Lower leg skin (tissue), 4 donors: ENCODE measurements at regions not wholly inside any gene's neighbourhood (a gene's known extent, or its start where the extent isn't known, plus 50 kb on each side); places are given as distances from the start of the nearest gene placed in this dataset.
A peak's percentile ranks its signal among the peaks of the same experiment; 100 is the strongest.

Source experiments
- DNase-seq, 2 donors: peaks; one replicate each; pipeline ENCODE4 v3.0.0-alpha.2; 2019; ENCODE audit warnings: low spot score in 2 of 2
- H3K4me3 ChIP-seq: fragments of 200-600 bp; sonication (generic); 2 replicates; pipeline ENCODE4 v1.5.1; 2017; ENCODE audit warnings: mild to moderate bottlenecking, low read depth; ENCODE audit not compliant: poor library complexity, severe bottlenecking
- CTCF ChIP-seq, 3 donors: fragments of 450-650 bp; IDR thresholded peaks; one replicate each; pipeline ENCODE4 v1.5.1; 2016; ENCODE audit warnings: antibody characterized with exemption in 3 of 3, mild to moderate bottlenecking in 3 of 3, moderate library complexity in 2 of 3
- POLR2A ChIP-seq, 2 donors: fragments of 450-650 bp; IDR thresholded peaks; one replicate each; pipeline ENCODE4 v1.6.1; 2016 to 2017; ENCODE audit warnings: antibody characterized with exemption in 2 of 2, mild to moderate bottlenecking in 1 of 2, moderate library complexity in 1 of 2
- WGBS, 2 donors: methylation state at CpG; one replicate each; pipeline ENCODE4 v1.1.5; 2018; 5-methylcytosine and 5-hydroxymethylcytosine counted together
- intact Hi-C: fragments of 100-400 bp; cut with DNase I; formaldehyde crosslinking; loops from one replicate; pipeline ENCODE4 v1.15.0; 2023; ENCODE audit warnings: low total_unique reads

GRCh38 chr4:135277068-135277979 lies 1075.7 kb upstream of the PABPC4L start:
- DNase-seq, result no peak
- no peak overlapping the region for H3K4me3 ChIP-seq
- intact Hi-C loops, result no loop called here
- TF ChIP-seq POLR2A (IDR thresholded peaks at IDR 0.05) (no peak), CTCF (IDR thresholded peaks at IDR 0.05) (no peak)
- WGBS, 2 donors, result 85 to 92% methylated on average over 5 of the region's 5 CpGs

DNA sequence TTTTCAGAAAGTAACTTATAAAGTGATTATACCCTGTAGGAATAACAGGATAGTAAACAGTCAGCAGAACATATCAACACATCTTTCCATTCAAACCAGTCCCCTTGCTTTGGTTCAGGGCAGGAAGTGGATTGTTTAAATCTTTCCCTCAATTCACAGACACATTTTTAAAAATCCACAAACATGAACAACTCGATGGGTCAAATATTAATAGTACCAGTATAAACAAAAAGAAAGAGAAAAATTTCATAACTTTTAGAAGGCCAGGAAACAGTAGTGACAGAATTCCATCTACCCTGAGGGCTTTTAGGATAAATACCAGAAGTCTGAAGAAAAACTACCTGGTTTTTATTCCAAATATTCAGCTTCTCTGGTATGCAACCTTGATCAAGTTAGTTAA lies 1072.8 kb upstream of the PABPC4L start:
- no peak for DNase-seq
- no peak overlapping the region for H3K4me3 ChIP-seq
- TF ChIP-seq POLR2A (IDR thresholded peaks at IDR 0.05), result no peak
- intact Hi-C loops, result no loop called here
- 35 to 36% methylated on average over 1 of the region's 1 CpG for WGBS, 2 donors

DNA sequence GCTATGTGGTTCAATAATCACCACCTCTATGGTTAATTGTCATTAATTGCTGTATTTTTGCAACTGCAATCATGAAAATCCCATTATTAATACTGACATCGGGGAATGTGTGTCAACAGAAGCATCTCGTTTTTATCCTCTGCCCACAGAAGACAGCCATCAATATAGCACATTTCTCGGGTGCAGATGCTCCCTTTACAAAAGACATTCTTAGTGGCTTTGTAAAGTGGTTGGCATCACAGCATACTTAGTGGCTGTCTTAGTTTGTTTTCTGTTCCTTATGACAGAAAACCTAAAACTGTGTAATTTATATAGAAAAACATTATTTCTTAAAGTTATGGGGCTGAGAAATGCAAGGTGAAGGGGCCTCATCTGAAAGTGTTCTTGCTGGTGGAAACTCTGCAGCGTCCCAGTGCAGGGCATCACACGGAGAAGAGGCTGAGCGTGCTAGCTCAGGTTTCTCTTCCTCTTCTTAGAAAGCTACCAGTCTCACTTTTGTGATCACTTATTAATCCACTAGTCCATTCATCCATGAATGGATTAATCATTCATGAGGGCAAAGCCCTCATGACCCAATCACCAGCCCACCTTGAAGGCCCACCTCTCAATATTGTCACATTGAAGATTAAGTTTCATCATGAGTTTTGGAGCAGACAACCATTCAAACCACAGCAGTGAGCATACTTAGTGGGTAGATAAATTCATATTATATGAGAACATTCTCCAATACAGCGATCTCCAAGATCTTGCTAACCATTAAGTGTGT lies 1067.7 kb upstream of the PABPC4L start:
- no peak for DNase-seq
- intact Hi-C loops, result no loop called here
- TF ChIP-seq POLR2A (IDR thresholded peaks at IDR 0.05) (no peak), CTCF (IDR thresholded peaks at IDR 0.05) (no peak)
- no peak overlapping the region for H3K4me3 ChIP-seq
- 89% methylated on average over 7 of the region's 7 CpGs for WGBS, 2 donors

DNA sequence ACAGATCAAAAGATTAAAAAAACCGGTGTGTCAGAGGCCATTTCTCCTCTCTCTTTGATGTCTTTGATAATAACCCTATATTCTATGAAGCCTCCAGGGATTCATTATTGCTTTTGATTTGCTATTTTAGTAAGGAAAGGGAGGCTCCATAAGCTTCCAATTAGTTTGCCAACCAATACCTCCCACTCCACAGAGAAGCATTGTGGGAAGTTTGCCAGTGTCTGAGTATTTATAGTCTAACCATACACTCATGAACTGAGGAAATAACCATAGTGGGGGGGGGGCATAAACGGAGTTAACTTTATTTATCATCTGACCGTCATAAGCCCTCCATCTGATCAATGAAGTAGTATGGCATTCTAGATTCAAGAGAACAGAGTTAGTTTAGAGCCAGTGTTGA lies 1066.8 kb upstream of the PABPC4L start:
- intact Hi-C loops, result no loop called here
- H3K4me3 ChIP-seq, result no peak overlapping the region
- DNase-seq, result no peak
- 36 to 42% methylated on average over 3 of the region's 3 CpGs for WGBS, 2 donors
- TF ChIP-seq CTCF (IDR thresholded peaks at IDR 0.05), result no peak
- TF ChIP-seq POLR2A (IDR thresholded peaks at IDR 0.05), result no peak

GRCh38 chr4:135267148-135267865 lies 1065.7 kb upstream of the PABPC4L start:
- TF ChIP-seq CTCF (IDR thresholded peaks at IDR 0.05), result no peak
- TF ChIP-seq POLR2A (IDR thresholded peaks at IDR 0.05), result no peak
- 47 to 54% methylated on average over 13 of the region's 13 CpGs for WGBS, 2 donors
- intact Hi-C loops, result no loop called here
- DNase-seq, result peak in 1 of 2 donors; percentile 42
- no peak overlapping the region for H3K4me3 ChIP-seq

DNA sequence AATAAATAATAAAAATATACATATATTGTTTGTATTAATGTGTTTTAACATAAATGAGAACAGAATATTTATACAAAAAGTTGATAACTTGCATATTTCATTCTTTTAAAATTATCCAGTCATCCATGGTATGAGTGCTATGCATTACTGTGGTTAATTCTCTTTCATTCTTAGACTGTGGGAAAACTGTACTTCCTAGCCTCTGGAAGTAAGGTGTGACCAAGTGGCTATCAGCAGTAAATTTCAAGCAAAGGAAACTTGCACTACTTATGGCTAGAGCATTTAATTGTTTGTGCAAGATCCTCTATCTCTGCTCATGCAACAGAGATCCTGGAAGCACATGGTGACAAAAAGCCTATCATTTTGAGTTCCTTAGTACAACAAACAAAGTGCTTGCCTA lies 1054.5 kb upstream of the PABPC4L start:
- DNase-seq, result no peak
- intact Hi-C loops, result no loop called here
- H3K4me3 ChIP-seq, result no peak overlapping the region
- TF ChIP-seq CTCF (IDR thresholded peaks at IDR 0.05) (no peak), POLR2A (IDR thresholded peaks at IDR 0.05) (no peak)
